ENCODE measurements at regions not wholly inside any gene's neighbourhood (a gene's known extent, or its start where the extent isn't known, plus 50 kb on each side); places are given as distances from the start of the nearest gene placed in this dataset.

- no peak for DNase-seq (ENCODE audit: low spot score)
Observed at GRCh38 chr6:39992861-39993622, 58.8 kb upstream of the MOCS1 start.
